SK-N-SH (cell line): ENCODE measurements at regions not wholly inside any gene's neighbourhood (a gene's known extent, or its start where the extent isn't known, plus 50 kb on each side); places are given as distances from the start of the nearest gene placed in this dataset.

Experiments used
- CTCF ChIA-PET: fragments of 300-600, 350-600 bp; formaldehyde crosslinking; extraction: SDS; loops from one replicate; lab custom pipeline; 2021; lab: Yijun Ruan, JAX
- POLR2A ChIA-PET: fragments of 350-600 bp; sonication (Branson Sonifier 250); formaldehyde crosslinking; extraction: SDS; loops from one replicate; lab custom pipeline; 2020; ENCODE audit warnings: antibody characterized with exemption, inconsistent platforms; lab: Yijun Ruan, JAX
- DNase-seq: peaks from one replicate; pipeline ENCODE4 v3.0.0; 2012
- H2AFZ ChIP-seq: fragments of 200-600 bp; sonication (generic); 2 replicates; pipeline ENCODE4 v1.8.1; 2016; ENCODE audit warnings: antibody characterized with exemption, mild to moderate bottlenecking, low read depth
- H3F3A ChIP-seq: fragments of 200-600 bp; sonication (generic); replicated peaks from 2 replicates; pipeline ENCODE3; 2016; ENCODE audit warnings: antibody characterized with exemption, mild to moderate bottlenecking; ENCODE audit not compliant: insufficient read depth
- H3K27ac ChIP-seq, 2 experiments: fragments of 200-500 bp in 1 of 2; fragments of 200-600 bp in 1 of 2; sonication (Bioruptor generic) in 1 of 2; sonication (generic), shearing (Covaris generic) in 1 of 2; 2 replicates each; pipeline versions ENCODE4 v1.5.1 to v1.6.1; 2014 to 2016; ENCODE audit warnings: low read depth in 2 of 2, inconsistent platforms in 1 of 2, low read length in 1 of 2, mild to moderate bottlenecking in 1 of 2, mixed read lengths in 1 of 2
- H3K27me3 ChIP-seq: fragments of 200-600 bp; sonication (generic), shearing (Covaris generic); 2 replicates; pipeline ENCODE4 v1.6.1; 2016; ENCODE audit warnings: mixed run types; ENCODE audit not compliant: insufficient read depth
- H3K36me3 ChIP-seq, 2 experiments: fragments of 200-500 bp in 1 of 2; fragments of 200-600 bp in 1 of 2; sonication (Bioruptor generic) in 1 of 2; sonication (generic) in 1 of 2; replicated peaks in 1 of 2; 2 replicates each; pipeline versions ENCODE3 to v1.5.1; 2014 to 2016; ENCODE audit warnings: low read length in 1 of 2, mild to moderate bottlenecking in 1 of 2; ENCODE audit not compliant: insufficient read depth in 2 of 2, control insufficient read depth in 1 of 2
- H3K4me1 ChIP-seq, 2 experiments: fragments of 200-500 bp in 1 of 2; fragments of 200-600 bp in 1 of 2; sonication (Bioruptor generic) in 1 of 2; sonication (generic), shearing (Covaris generic) in 1 of 2; 2 replicates each; pipeline versions ENCODE4 v1.5.1 to v1.6.1; 2014 to 2016; ENCODE audit warnings: low read depth in 1 of 2, low read length in 1 of 2, mixed run types in 1 of 2; ENCODE audit not compliant: insufficient read depth in 2 of 2, control insufficient read depth in 1 of 2
- H3K4me2 ChIP-seq: fragments of 200-600 bp; sonication (generic), shearing (Covaris generic); 2 replicates; pipeline ENCODE4 v1.6.1; 2017; ENCODE audit warnings: mixed run types
- H3K4me3 ChIP-seq, 2 experiments: fragments of 200-500 bp in 1 of 2; fragments of 200-600 bp in 1 of 2; sonication (Bioruptor generic) in 1 of 2; sonication (generic), shearing (Covaris generic) in 1 of 2; 2 replicates each; pipeline versions ENCODE4 v1.5.1 to v1.8.1; 2014 to 2016; ENCODE audit warnings: low read depth in 2 of 2, inconsistent platforms in 1 of 2, low read length in 1 of 2, mild to moderate bottlenecking in 1 of 2, mixed read lengths in 1 of 2, moderate library complexity in 1 of 2
- H3K79me2 ChIP-seq: fragments of 200-600 bp; sonication (generic); 2 replicates; pipeline ENCODE4 v1.8.1; 2017; ENCODE audit warnings: mild to moderate bottlenecking; ENCODE audit not compliant: insufficient read depth
- H3K9ac ChIP-seq: fragments of 200-600 bp; sonication (generic); 2 replicates; pipeline ENCODE4 v1.6.1; 2017; ENCODE audit warnings: mixed run types
- H3K9me2 ChIP-seq: fragments of 200-600 bp; sonication (generic); 2 replicates; pipeline ENCODE4 v1.6.1; 2017; ENCODE audit warnings: mixed run types
- H3K9me3 ChIP-seq: fragments of 200-600 bp; sonication (generic); 2 replicates; pipeline ENCODE4 v1.6.1; 2017; ENCODE audit warnings: mixed run types, mild to moderate bottlenecking, moderate library complexity
- H4K20me1 ChIP-seq: fragments of 200-600 bp; sonication (generic); 2 replicates; pipeline ENCODE4 v1.6.1; 2017; ENCODE audit warnings: mild to moderate bottlenecking, mixed run types; ENCODE audit not compliant: insufficient read depth
- CHD2 ChIP-seq: fragments of 150-350 bp; IDR thresholded peaks from 2 replicates; pipeline ENCODE4 v1.6.1; 2018; ENCODE audit warnings: low read length; ENCODE audit not compliant: partially characterized antibody
- EP300 ChIP-seq, 2 experiments: IDR thresholded peaks; 2 replicates each; pipeline versions ENCODE4 v1.4.0 to v1.6.1; 2012; ENCODE audit warnings: borderline replicate concordance in 1 of 2, low read depth in 1 of 2, low read length in 1 of 2
- EZH2phosphoT487 ChIP-seq: fragments of 200-600 bp; sonication (generic); IDR thresholded peaks from 2 replicates; pipeline ENCODE4 v1.6.1; 2017; ENCODE audit warnings: low read depth, mixed run types, mild to moderate bottlenecking, antibody characterized with exemption, moderate library complexity, borderline replicate concordance
- FOXM1 ChIP-seq: IDR thresholded peaks from 2 replicates; pipeline ENCODE4 v1.4.0; 2012; ENCODE audit warnings: low read depth, mild to moderate bottlenecking
- MEF2A ChIP-seq: IDR thresholded peaks from 2 replicates; pipeline ENCODE4 v1.4.0; 2012; ENCODE audit warnings: low read depth, borderline replicate concordance
- MXI1 ChIP-seq: IDR thresholded peaks from 2 replicates; pipeline ENCODE4 v1.6.1; 2012; ENCODE audit warnings: mild to moderate bottlenecking, low read depth, low read length, improper control_type of control experiment
- PBX3 ChIP-seq: IDR thresholded peaks from 2 replicates; pipeline ENCODE4; 2012
- POLR2AphosphoS5 ChIP-seq: IDR thresholded peaks from 2 replicates; pipeline ENCODE4 v1.6.1; 2012; ENCODE audit warnings: low read depth, low read length
- RCOR1 ChIP-seq: fragments of 150-350 bp; IDR thresholded peaks from 2 replicates; pipeline ENCODE4 v1.6.1; 2017; ENCODE audit warnings: antibody characterized with exemption, low read length
- SMC3 ChIP-seq: IDR thresholded peaks from 2 replicates; pipeline ENCODE4 v1.6.1; 2012; ENCODE audit warnings: low read depth, low read length, improper control_type of control experiment
- TCF12 ChIP-seq: IDR thresholded peaks from 2 replicates; pipeline ENCODE4 v1.4.0; 2012
- TEAD4 ChIP-seq: IDR thresholded peaks from 2 replicates; pipeline ENCODE4 v1.4.0; 2012; ENCODE audit warnings: mild to moderate bottlenecking, borderline replicate concordance; ENCODE audit not compliant: insufficient read depth
- USF1 ChIP-seq: IDR thresholded peaks from 2 replicates; pipeline ENCODE4 v1.4.0; 2012; ENCODE audit warnings: low read depth, borderline replicate concordance
- USF2 ChIP-seq: fragments of 150-350 bp; IDR thresholded peaks from 2 replicates; pipeline ENCODE4 v1.6.1; 2017; ENCODE audit warnings: antibody characterized with exemption, low read length, low read depth, borderline replicate concordance
- YY1 ChIP-seq: IDR thresholded peaks from 2 replicates; pipeline ENCODE4 v1.4.0; 2012; ENCODE audit warnings: low read depth, mild to moderate bottlenecking
- ZBTB33 ChIP-seq: IDR thresholded peaks from 2 replicates; pipeline ENCODE4 v1.4.0; 2012; ENCODE audit warnings: low read depth, borderline replicate concordance
- WGBS: methylation state at CpG from one replicate; pipeline ENCODE4 v1.1.6; 2017; ENCODE audit warnings: low lambda C conversion rate; 5-methylcytosine and 5-hydroxymethylcytosine counted together

- H3K4me2 ChIP-seq: no peak overlapping the region
- H3K4me3 ChIP-seq: no peak overlapping the region
- no peaks in the 10 kb centered on the region for H3K9me2 ChIP-seq
- POLR2A ChIA-PET: no interaction called here
- H3K27me3 ChIP-seq: no peaks in the 10 kb centered on the region
- no peak for DNase-seq
- no peaks in the 10 kb centered on the region for H3K36me3 ChIP-seq
- no peaks in the 10 kb centered on the region for H3K79me2 ChIP-seq
- no peak for TF ChIP-seq CHD2
- TF ChIP-seq ZBTB33: no peak
- TF ChIP-seq USF2: no peak
- no peak for TF ChIP-seq FOXM1
- TF ChIP-seq SMC3: no peak
- no peak for TF ChIP-seq YY1
- no peak for TF ChIP-seq MEF2A
- TF ChIP-seq TEAD4: no peak
- TF ChIP-seq EP300 (IDR thresholded peaks at IDR 0.05; ENCODE audit: borderline replicate concordance in 1 of 2, low read depth in 1 of 2, low read length in 1 of 2): no peak
- no peak for TF ChIP-seq MXI1
- TF ChIP-seq POLR2AphosphoS5: no peak
- TF ChIP-seq, all 33 proteins: peak for 0
- Histone ChIP-seq H2AFZ (no peak overlapping the region), H3K4me1 (no peaks in the 10 kb centered on the region), H3K9ac (no peak overlapping the region), H3K27ac (no peak overlapping the region), H4K20me1 (no peaks in the 10 kb centered on the region), H3F3A (no peaks in the 10 kb centered on the region), H3K9me3 (no peaks in the 10 kb centered on the region)
- CTCF ChIA-PET: no interaction called here
- 1% methylated on average over 4 of the region's 4 CpGs for WGBS
Observed at GRCh38 chr5:3660630-3661029, 65.0 kb downstream of the IRX1 start.

- Histone ChIP-seq H3F3A (no peaks in the 10 kb centered on the region), H3K4me3 (no peak overlapping the region), H3K79me2 (no peaks in the 10 kb centered on the region), H2AFZ (no peak overlapping the region), H3K4me2 (no peak overlapping the region), H3K27ac (no peak overlapping the region), H3K27me3 (no peaks in the 10 kb centered on the region), H3K9ac (no peak overlapping the region), H4K20me1 (no peaks in the 10 kb centered on the region), H3K9me3 (no peaks in the 10 kb centered on the region), H3K36me3 (no peaks in the 10 kb centered on the region), H3K9me2 (no peaks in the 10 kb centered on the region), H3K4me1 (no peaks in the 10 kb centered on the region)
- CTCF ChIA-PET: no interaction called here
- no peak for DNase-seq
- POLR2A ChIA-PET: no interaction called here
- TF ChIP-seq ZBTB33 (no peak), RCOR1 (no peak), EZH2phosphoT487 (no peak), USF1 (no peak), TCF12 (no peak), PBX3 (no peak), MEF2A (no peak), SMC3 (no peak)
- 5% methylated on average over 4 of the region's 4 CpGs for WGBS
Observed at GRCh38 chr5:3661755-3662296, 66.2 kb downstream of the IRX1 start.
